HL-60 (cell line): ENCODE measurements at regions not wholly inside any gene's neighbourhood (a gene's known extent, or its start where the extent isn't known, plus 50 kb on each side); places are given as distances from the start of the nearest gene placed in this dataset.

Experiments used
- CTCF ChIP-seq: IDR thresholded peaks from one replicate; pipeline ENCODE4 v1.5.1; 2011; ENCODE audit warnings: low read length, control low read depth, inconsistent platforms; ENCODE audit not compliant: insufficient read depth
- GABPA ChIP-seq: IDR thresholded peaks from 2 replicates; pipeline ENCODE4 v1.6.1; 2012; ENCODE audit warnings: low read depth
- POLR2AphosphoS5 ChIP-seq: IDR thresholded peaks from 2 replicates; pipeline ENCODE4 v1.6.1; 2012; ENCODE audit warnings: low read depth
- SPI1 ChIP-seq: IDR thresholded peaks from 2 replicates; pipeline ENCODE4 v1.6.1; 2012; ENCODE audit warnings: low read depth, mild to moderate bottlenecking, borderline replicate concordance
- TF ChIP-seq, protein P1 (sequence below): IDR thresholded peaks from 2 replicates; pipeline ENCODE4 v1.6.1; 2012; ENCODE audit warnings: low read depth; ENCODE audit not compliant: insufficient replicate concordance

DNA sequence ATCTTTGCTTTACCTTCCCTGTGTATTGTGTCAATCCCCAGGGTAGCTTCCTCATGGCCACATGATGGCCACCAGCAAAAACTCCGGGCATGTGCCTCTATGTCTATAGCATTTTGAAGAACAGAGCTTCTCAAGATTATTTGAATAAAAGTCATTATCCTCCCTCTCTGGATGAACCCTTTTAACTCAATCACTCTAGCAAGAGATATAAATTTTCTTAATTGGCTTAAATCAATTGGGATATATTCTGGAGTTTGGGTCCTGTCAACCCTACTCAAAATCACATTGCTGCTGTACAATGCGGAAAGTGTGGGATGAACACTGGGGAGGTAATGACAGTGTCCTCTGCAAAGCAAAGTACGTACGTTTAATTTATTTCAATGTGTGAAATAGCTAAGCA, 370.6 kb upstream of the LRRC3B start:
- TF ChIP-seq CTCF (no peak), GABPA (no peak), POLR2AphosphoS5 (no peak), SPI1 (no peak)
- TF ChIP-seq, protein P1, sequence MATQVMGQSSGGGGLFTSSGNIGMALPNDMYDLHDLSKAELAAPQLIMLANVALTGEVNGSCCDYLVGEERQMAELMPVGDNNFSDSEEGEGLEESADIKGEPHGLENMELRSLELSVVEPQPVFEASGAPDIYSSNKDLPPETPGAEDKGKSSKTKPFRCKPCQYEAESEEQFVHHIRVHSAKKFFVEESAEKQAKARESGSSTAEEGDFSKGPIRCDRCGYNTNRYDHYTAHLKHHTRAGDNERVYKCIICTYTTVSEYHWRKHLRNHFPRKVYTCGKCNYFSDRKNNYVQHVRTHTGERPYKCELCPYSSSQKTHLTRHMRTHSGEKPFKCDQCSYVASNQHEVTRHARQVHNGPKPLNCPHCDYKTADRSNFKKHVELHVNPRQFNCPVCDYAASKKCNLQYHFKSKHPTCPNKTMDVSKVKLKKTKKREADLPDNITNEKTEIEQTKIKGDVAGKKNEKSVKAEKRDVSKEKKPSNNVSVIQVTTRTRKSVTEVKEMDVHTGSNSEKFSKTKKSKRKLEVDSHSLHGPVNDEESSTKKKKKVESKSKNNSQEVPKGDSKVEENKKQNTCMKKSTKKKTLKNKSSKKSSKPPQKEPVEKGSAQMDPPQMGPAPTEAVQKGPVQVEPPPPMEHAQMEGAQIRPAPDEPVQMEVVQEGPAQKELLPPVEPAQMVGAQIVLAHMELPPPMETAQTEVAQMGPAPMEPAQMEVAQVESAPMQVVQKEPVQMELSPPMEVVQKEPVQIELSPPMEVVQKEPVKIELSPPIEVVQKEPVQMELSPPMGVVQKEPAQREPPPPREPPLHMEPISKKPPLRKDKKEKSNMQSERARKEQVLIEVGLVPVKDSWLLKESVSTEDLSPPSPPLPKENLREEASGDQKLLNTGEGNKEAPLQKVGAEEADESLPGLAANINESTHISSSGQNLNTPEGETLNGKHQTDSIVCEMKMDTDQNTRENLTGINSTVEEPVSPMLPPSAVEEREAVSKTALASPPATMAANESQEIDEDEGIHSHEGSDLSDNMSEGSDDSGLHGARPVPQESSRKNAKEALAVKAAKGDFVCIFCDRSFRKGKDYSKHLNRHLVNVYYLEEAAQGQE, result no peak
